ENCODE measurements at regions not wholly inside any gene's neighbourhood (a gene's known extent, or its start where the extent isn't known, plus 50 kb on each side); places are given as distances from the start of the nearest gene placed in this dataset.

GRCh38 chr4:57360681-57361080 lies 250.5 kb upstream of the IGFBP7 start:
- DNase-seq (ENCODE audit: low read depth, low spot score) (no peak), ATAC-seq (no peak), FAIRE-seq (no peak)
- CTCF ChIA-PET: no interaction called here
- 5% methylated on average over 2 of the region's 2 CpGs for WGBS (ENCODE audit: insufficient coverage, insufficient replicate concordance, low lambda C conversion rate, missing lambda C conversion rate)
- H3K79me2 ChIP-seq (ENCODE audit: control insufficient read depth, insufficient read depth, low read length): no peaks in the 10 kb centered on the region
- H4K20me1 ChIP-seq (ENCODE audit: control insufficient read depth, insufficient read depth): no peaks in the 10 kb centered on the region
- no peaks in the 10 kb centered on the region for H3K36me3 ChIP-seq (ENCODE audit: control insufficient read depth in 2 of 2, insufficient read depth in 2 of 2, low read length in 1 of 2)
- H3K27ac ChIP-seq (ENCODE audit: control insufficient read depth, insufficient read depth): no peak overlapping the region
- RAD21 ChIA-PET (ENCODE audit: unreplicated experiment): no interaction called here
- H3K4me2 ChIP-seq (ENCODE audit: control insufficient read depth, insufficient read depth): no peak overlapping the region
- SMC1A ChIA-PET (ENCODE audit: uncharacterized antibody, unreplicated experiment): no interaction called here
- POLR2A ChIA-PET: no interaction called here
- BruUV-seq (replicated peaks): no TSS peak
- in situ Hi-C loops (cut with MboI) (no loop called here), intact Hi-C loops (cut with micrococcal nuclease; ENCODE audit: unreplicated experiment) (no loop called here)
- TF ChIP-seq ZBTB40 (IDR thresholded peaks at IDR 0.05; ENCODE audit: borderline replicate concordance): no peak
- no peak for TF ChIP-seq MXI1 (IDR thresholded peaks at IDR 0.05; ENCODE audit: low read depth, low read length)
- no peak for TF ChIP-seq CBFB (IDR thresholded peaks at IDR 0.05; ENCODE audit: low read depth)
- TF ChIP-seq ZNF384 (IDR thresholded peaks at IDR 0.05; ENCODE audit: borderline replicate concordance, low read depth, low read length): no peak
- TF ChIP-seq DPF2 (IDR thresholded peaks at IDR 0.05): no peak
- TF ChIP-seq NFYB (IDR thresholded peaks at IDR 0.05; ENCODE audit: insufficient read depth, low read depth, low read length): no peak
- no peak for TF ChIP-seq ZBTB4 (CRISPR knock-in tag; IDR thresholded peaks at IDR 0.05)
- TF ChIP-seq E2F4 (IDR thresholded peaks at IDR 0.05; ENCODE audit: low read depth, low read length): no peak
- TF ChIP-seq HDAC6 (IDR thresholded peaks at IDR 0.05; ENCODE audit: unreplicated experiment): no peak
- TF ChIP-seq SMAD1 (IDR thresholded peaks at IDR 0.05; ENCODE audit: low read depth, partially characterized antibody): no peak
- H3K4me3 ChIP-seq: no peak overlapping the region
- H3K4me1 ChIP-seq (ENCODE audit: control insufficient read depth, insufficient read depth, low read length): no peaks in the 10 kb centered on the region
- no peak overlapping the region for H3K9ac ChIP-seq (ENCODE audit: control insufficient read depth, insufficient read depth, low read length)
- H2AFZ ChIP-seq (ENCODE audit: control insufficient read depth, low read depth, low read length): no peak overlapping the region
- no peaks in the 10 kb centered on the region for H3K27me3 ChIP-seq (replicated peaks in 1 of 2; ENCODE audit: control insufficient read depth in 2 of 2, insufficient read depth in 2 of 2, low read length in 1 of 2)
- H3K9me3 ChIP-seq (replicated peaks; ENCODE audit: control insufficient read depth, insufficient read depth, low read length): no peaks in the 10 kb centered on the region

All from GM12878 (cell line).